ENCODE measurements at regions not wholly inside any gene's neighbourhood (a gene's known extent, or its start where the extent isn't known, plus 50 kb on each side); places are given as distances from the start of the nearest gene placed in this dataset.

DNA sequence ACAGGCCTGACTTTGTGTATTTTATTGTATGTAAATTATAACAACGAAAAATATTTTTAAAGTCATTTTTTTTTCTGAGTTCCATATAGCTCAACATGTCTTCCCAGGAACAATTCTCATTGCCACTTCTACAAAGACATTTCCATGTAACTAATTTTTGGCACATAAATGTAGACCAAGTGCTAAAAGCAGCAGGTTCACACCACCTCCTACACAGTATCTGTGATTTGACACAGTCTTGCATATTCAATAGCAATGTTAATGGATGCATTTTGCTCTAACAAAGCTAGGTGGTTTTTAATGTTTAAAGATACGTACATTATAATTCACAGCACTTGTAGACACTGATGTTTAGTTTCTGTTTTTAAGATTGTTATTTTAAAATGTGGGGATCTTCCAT lies 346.5 kb downstream of the GPAM start:
- POLR2A ChIA-PET (ENCODE audit: partially characterized antibody), result no interaction called here

DNA sequence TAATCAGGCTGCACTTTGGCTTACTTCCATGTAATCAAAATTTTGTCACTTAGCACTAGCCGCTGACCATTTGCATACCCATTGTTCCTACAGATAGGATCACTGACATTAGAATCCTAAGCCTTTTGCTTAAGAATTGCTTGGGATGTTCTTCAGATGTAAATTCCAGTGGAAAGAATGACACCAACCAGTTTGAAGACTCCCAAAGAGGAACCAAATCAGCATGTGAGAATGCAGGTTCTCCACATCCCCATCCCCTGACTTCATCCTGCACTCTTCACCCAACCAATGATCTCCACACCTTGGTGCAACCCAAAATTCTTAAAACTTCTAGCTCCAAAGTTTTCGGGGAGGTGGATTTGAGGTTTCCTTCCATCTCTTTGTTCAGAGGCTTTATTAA lies 345.6 kb downstream of the GPAM start:
- H3K4me1 Mint-ChIP-seq, result no peaks in the 10 kb centered on the region
- H3K27me3 ChIP-seq (ENCODE audit: insufficient read depth, low read length), result no peaks in the 10 kb centered on the region
- H3K27me3 Mint-ChIP-seq, result peaks cover 0 to 2% of the 10 kb centered on the region in 2 donors
- no peak overlapping the region for H3K4me3 ChIP-seq (ENCODE audit: low read length in 2 of 2)
- H3K36me3 ChIP-seq (ENCODE audit: insufficient read depth, low read length), result no peaks in the 10 kb centered on the region
- no peak for DNase-seq
- intact Hi-C loops (cut with micrococcal nuclease), result no loop called here
- ChIA-PET POLR2A (ENCODE audit: partially characterized antibody) (no interaction called here), CTCF (ENCODE audit: partially characterized antibody) (no interaction called here)
- H3K27ac ChIP-seq (ENCODE audit: low read depth, low read length), result no peak overlapping the region
- H3K4me1 ChIP-seq (ENCODE audit: insufficient read depth, low read length), result no peaks in the 10 kb centered on the region
- peaks cover 0 to 3% (median 0%) of the 10 kb centered on the region in 8 donors for H3K9me3 Mint-ChIP-seq
- H3K27ac Mint-ChIP-seq, result no peak overlapping the region
- H3K36me3 Mint-ChIP-seq, result no peaks in the 10 kb centered on the region
- no peaks in the 10 kb centered on the region for H3K9me3 ChIP-seq (ENCODE audit: control insufficient read depth in 1 of 2, low read length in 2 of 2)
- no peak overlapping the region for H3K4me3 Mint-ChIP-seq

More for the DNA sequence above, 346.5 kb downstream of the GPAM start:
- H3K9me3 Mint-ChIP-seq, result peaks cover 0 to 3% (median 0%) of the 10 kb centered on the region in 8 donors
- Histone ChIP-seq H3K27ac (ENCODE audit: low read depth, low read length) (no peak overlapping the region), H3K4me3 (ENCODE audit: low read length in 2 of 2) (no peak overlapping the region), H3K4me1 (ENCODE audit: insufficient read depth, low read length) (no peaks in the 10 kb centered on the region), H3K9me3 (ENCODE audit: control insufficient read depth in 1 of 2, low read length in 2 of 2) (no peaks in the 10 kb centered on the region), H3K36me3 (ENCODE audit: insufficient read depth, low read length) (no peaks in the 10 kb centered on the region), H3K27me3 (ENCODE audit: insufficient read depth, low read length) (no peaks in the 10 kb centered on the region)
- no peak overlapping the region for H3K4me3 Mint-ChIP-seq
- no peak for DNase-seq
- no peaks in the 10 kb centered on the region for H3K4me1 Mint-ChIP-seq
- CTCF ChIA-PET (ENCODE audit: partially characterized antibody), result interaction anchor here (1.0 kb wide), 1 partner anchor 27 kb away, joined by 3 read pairs; no protein-coding TSS in a partner anchor
- intact Hi-C loops (cut with micrococcal nuclease), result no loop called here
- no peaks in the 10 kb centered on the region for H3K36me3 Mint-ChIP-seq
- H3K27me3 Mint-ChIP-seq, result peaks cover 0 to 2% of the 10 kb centered on the region in 2 donors
- no peak overlapping the region for H3K27ac Mint-ChIP-seq

DNA sequence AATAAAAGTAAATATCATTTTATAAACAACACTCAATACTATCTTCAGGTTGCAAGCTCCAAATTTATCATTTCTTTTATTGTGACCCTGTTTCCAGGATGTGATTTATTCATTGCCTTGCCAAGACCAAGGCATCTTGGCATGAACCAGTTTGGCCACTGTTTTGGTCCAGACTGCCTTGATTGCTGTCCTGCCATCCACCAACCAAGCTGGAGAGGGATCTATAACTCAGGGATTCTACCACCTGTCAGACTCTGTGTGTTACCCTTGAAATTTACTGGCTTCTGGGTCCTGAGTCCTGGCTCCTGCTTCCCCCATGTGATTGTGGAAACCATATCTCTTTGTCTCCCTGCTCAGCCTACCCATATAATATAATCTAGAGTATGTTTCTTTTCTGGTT lies 343.0 kb downstream of the GPAM start:
- no peak overlapping the region for H3K27ac ChIP-seq (ENCODE audit: low read depth, low read length)
- Mint-ChIP-seq H3K36me3 (no peaks in the 10 kb centered on the region), H3K9me3 (peaks cover 0 to 4% (median 2%) of the 10 kb centered on the region in 8 donors), H3K27ac (no peak overlapping the region), H3K4me1 (no peaks in the 10 kb centered on the region), H3K27me3 (peaks cover 0 to 2% of the 10 kb centered on the region in 2 donors), H3K4me3 (no peak overlapping the region)
- DNase-seq, result no peak
- intact Hi-C loops (cut with micrococcal nuclease), result no loop called here
- H3K36me3 ChIP-seq (ENCODE audit: insufficient read depth, low read length), result no peaks in the 10 kb centered on the region
- H3K4me1 ChIP-seq (ENCODE audit: insufficient read depth, low read length), result no peaks in the 10 kb centered on the region
- H3K9me3 ChIP-seq (ENCODE audit: control insufficient read depth in 1 of 2, low read length in 2 of 2), result no peaks in the 10 kb centered on the region
- ChIA-PET POLR2A (ENCODE audit: partially characterized antibody) (no interaction called here), CTCF (ENCODE audit: partially characterized antibody) (no interaction called here)
- no peaks in the 10 kb centered on the region for H3K27me3 ChIP-seq (ENCODE audit: insufficient read depth, low read length)
- H3K4me3 ChIP-seq (ENCODE audit: low read length in 2 of 2), result no peak overlapping the region

DNA sequence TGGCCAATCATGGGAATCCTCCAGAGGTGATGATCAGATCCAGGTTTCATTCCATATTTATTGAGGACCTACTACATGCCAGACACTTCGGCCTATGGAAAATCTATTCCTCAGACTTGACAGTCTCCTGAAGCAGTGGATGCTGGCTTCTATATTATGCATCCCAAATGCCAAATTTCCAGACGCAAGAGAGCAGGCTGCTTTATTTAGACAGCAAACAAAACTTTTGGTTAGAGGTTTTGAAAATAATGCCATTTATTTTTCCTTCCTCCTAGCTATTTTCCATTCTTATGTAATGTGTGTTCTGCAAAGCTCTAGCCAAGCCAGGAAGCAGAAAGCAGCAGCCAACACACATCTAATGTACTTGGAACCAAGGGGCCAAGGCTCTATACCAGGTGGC lies 330.8 kb downstream of the GPAM start:
- no peak overlapping the region for H3K4me3 ChIP-seq (ENCODE audit: low read length in 2 of 2)
- H3K36me3 ChIP-seq (ENCODE audit: insufficient read depth, low read length), result no peaks in the 10 kb centered on the region
- Mint-ChIP-seq H3K9me3 (peaks cover 0 to 14% (median 6%) of the 10 kb centered on the region in 8 donors), H3K4me1 (no peaks in the 10 kb centered on the region), H3K36me3 (no peaks in the 10 kb centered on the region), H3K4me3 (no peak overlapping the region), H3K27me3 (no peaks in the 10 kb centered on the region), H3K27ac (no peak overlapping the region)
- POLR2A ChIA-PET (ENCODE audit: partially characterized antibody), result no interaction called here
- H3K27ac ChIP-seq (ENCODE audit: low read depth, low read length), result no peak overlapping the region
- no peaks in the 10 kb centered on the region for H3K4me1 ChIP-seq (ENCODE audit: insufficient read depth, low read length)
- H3K27me3 ChIP-seq (ENCODE audit: insufficient read depth, low read length), result no peaks in the 10 kb centered on the region
- intact Hi-C loops (cut with micrococcal nuclease), result no loop called here
- H3K9me3 ChIP-seq (ENCODE audit: control insufficient read depth in 1 of 2, low read length in 2 of 2), result no peaks in the 10 kb centered on the region
- CTCF ChIA-PET (ENCODE audit: partially characterized antibody), result no interaction called here
- DNase-seq, result no peak

DNA sequence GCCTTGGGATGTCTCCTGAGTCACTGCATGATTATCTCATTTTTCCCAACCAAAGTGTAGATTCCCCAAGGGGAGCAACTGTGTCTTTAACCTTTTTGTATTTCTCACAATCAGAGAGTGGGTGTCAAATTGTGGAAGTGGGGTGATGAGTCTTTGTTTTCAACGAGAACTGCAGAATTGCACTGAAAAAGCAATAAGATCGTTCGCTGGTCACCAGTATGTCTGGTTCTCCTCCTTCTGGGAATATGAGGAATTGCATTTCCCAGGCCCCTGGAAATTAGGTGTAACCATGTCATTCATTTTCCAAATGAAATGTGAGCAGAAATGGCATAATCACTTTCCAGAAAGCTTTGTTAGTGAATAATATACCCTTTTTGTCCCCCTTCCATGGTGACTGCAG lies 326.9 kb downstream of the GPAM start:
- no peak overlapping the region for H3K27ac ChIP-seq (ENCODE audit: low read depth, low read length)
- intact Hi-C loops (cut with micrococcal nuclease), result no loop called here
- CTCF ChIA-PET (ENCODE audit: partially characterized antibody), result no interaction called here
- Mint-ChIP-seq H3K36me3 (no peaks in the 10 kb centered on the region), H3K4me1 (no peaks in the 10 kb centered on the region), H3K27me3 (peaks cover 0 to 2% of the 10 kb centered on the region in 2 donors), H3K9me3 (peaks cover 0 to 3% (median 0%) of the 10 kb centered on the region in 8 donors), H3K4me3 (no peak overlapping the region), H3K27ac (no peak overlapping the region)
- no peaks in the 10 kb centered on the region for H3K4me1 ChIP-seq (ENCODE audit: insufficient read depth, low read length)
- no peaks in the 10 kb centered on the region for H3K36me3 ChIP-seq (ENCODE audit: insufficient read depth, low read length)
- no peaks in the 10 kb centered on the region for H3K9me3 ChIP-seq (ENCODE audit: control insufficient read depth in 1 of 2, low read length in 2 of 2)
- POLR2A ChIA-PET (ENCODE audit: partially characterized antibody), result no interaction called here
- no peaks in the 10 kb centered on the region for H3K27me3 ChIP-seq (ENCODE audit: insufficient read depth, low read length)
- H3K4me3 ChIP-seq (ENCODE audit: low read length in 2 of 2), result no peak overlapping the region
- DNase-seq, result no peak

DNA sequence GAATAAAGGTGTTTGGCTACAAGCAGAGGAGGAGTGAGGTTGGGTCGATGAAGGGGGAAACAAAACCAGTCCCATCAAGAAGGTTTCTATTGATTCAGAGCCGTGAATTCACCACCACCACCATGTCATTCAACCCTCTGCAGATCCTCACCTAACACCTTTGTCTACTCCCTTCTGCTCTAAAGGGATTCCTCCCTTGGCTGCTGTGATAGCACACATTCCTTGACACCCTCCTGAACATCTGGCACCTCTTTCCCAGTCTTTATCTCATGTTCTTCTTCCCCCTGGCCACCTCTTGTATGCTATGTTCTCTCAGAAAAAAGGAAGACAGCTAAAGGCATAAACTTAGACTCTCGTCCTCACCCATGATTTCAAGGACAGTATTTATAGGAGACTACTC lies 318.0 kb downstream of the GPAM start:
- Histone ChIP-seq H3K36me3 (ENCODE audit: insufficient read depth, low read length) (no peaks in the 10 kb centered on the region), H3K4me1 (ENCODE audit: insufficient read depth, low read length) (no peaks in the 10 kb centered on the region), H3K27me3 (ENCODE audit: insufficient read depth, low read length) (no peaks in the 10 kb centered on the region), H3K4me3 (ENCODE audit: low read length in 2 of 2) (no peak overlapping the region), H3K9me3 (ENCODE audit: control insufficient read depth in 1 of 2, low read length in 2 of 2) (no peaks in the 10 kb centered on the region), H3K27ac (ENCODE audit: low read depth, low read length) (no peak overlapping the region)
- H3K9me3 Mint-ChIP-seq, result peaks cover 0 to 4% (median under 1%) of the 10 kb centered on the region in 8 donors
- H3K4me3 Mint-ChIP-seq, result no peak overlapping the region
- no peaks in the 10 kb centered on the region for H3K36me3 Mint-ChIP-seq
- no peak for DNase-seq
- intact Hi-C loops (cut with micrococcal nuclease), result no loop called here
- ChIA-PET CTCF (ENCODE audit: partially characterized antibody) (no interaction called here), POLR2A (ENCODE audit: partially characterized antibody) (no interaction called here)
- peaks cover 0 to 2% of the 10 kb centered on the region in 2 donors for H3K27me3 Mint-ChIP-seq
- H3K27ac Mint-ChIP-seq, result no peak overlapping the region
- H3K4me1 Mint-ChIP-seq, result no peaks in the 10 kb centered on the region

DNA sequence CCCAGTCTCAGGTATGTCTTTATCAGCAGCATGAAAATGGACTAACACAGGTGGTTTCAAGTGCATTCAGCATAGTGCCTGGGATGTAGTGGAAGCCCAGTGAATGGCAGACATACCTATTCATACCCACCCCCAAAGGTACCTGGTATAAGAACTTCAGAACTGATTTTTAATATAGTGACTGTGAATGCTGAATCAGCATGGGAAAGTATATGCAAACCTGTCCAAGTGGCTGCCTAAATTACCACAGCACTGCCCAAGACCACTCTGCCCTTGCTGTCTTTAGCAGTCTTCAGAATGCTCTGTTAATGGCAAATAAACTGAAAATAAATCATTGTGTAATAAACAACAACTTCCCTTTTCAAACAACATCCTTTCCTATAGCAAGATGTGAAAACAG lies 312.1 kb downstream of the GPAM start:
- Mint-ChIP-seq H3K27me3 (peaks cover 0 to 2% of the 10 kb centered on the region in 2 donors), H3K4me1 (no peaks in the 10 kb centered on the region), H3K9me3 (peaks cover 0 to 5% (median under 1%) of the 10 kb centered on the region in 8 donors), H3K27ac (no peak overlapping the region), H3K4me3 (no peak overlapping the region), H3K36me3 (no peaks in the 10 kb centered on the region)
- Histone ChIP-seq H3K4me1 (ENCODE audit: insufficient read depth, low read length) (no peaks in the 10 kb centered on the region), H3K9me3 (ENCODE audit: control insufficient read depth in 1 of 2, low read length in 2 of 2) (no peaks in the 10 kb centered on the region), H3K4me3 (ENCODE audit: low read length in 2 of 2) (no peak overlapping the region), H3K27ac (ENCODE audit: low read depth, low read length) (no peak overlapping the region), H3K36me3 (ENCODE audit: insufficient read depth, low read length) (no peaks in the 10 kb centered on the region), H3K27me3 (ENCODE audit: insufficient read depth, low read length) (no peaks in the 10 kb centered on the region)
- DNase-seq, result no peak
- intact Hi-C loops (cut with micrococcal nuclease), result no loop called here
- ChIA-PET CTCF (ENCODE audit: partially characterized antibody) (no interaction called here), POLR2A (ENCODE audit: partially characterized antibody) (no interaction called here)

DNA sequence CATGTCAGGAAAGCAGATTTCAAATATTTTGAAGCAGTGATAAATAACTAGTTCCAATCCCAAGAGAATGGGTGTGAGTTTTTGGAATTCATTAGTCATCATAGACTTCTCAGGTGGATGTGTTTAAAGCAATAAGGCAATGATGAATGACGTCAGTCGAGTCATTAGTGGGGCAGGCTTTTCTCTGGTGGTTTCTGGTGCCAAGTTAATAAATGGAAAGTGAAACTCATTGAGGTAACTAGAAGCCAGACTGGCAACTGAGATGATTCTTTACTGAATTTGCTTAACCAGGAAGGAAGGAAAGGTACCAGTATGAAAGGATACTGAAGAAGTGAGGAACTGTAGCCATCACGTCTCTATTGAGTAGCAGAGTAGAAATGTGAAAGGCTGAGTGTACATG lies 311.0 kb downstream of the GPAM start:
- Mint-ChIP-seq H3K27ac (no peak overlapping the region), H3K27me3 (peaks cover 0 to 2% of the 10 kb centered on the region in 2 donors), H3K36me3 (no peaks in the 10 kb centered on the region), H3K4me3 (no peak overlapping the region), H3K4me1 (no peaks in the 10 kb centered on the region), H3K9me3 (peaks cover 0 to 5% (median 0%) of the 10 kb centered on the region in 8 donors)
- DNase-seq, result no peak
- H3K9me3 ChIP-seq (ENCODE audit: control insufficient read depth in 1 of 2, low read length in 2 of 2), result no peaks in the 10 kb centered on the region
- no peaks in the 10 kb centered on the region for H3K36me3 ChIP-seq (ENCODE audit: insufficient read depth, low read length)
- ChIA-PET POLR2A (ENCODE audit: partially characterized antibody) (no interaction called here), CTCF (ENCODE audit: partially characterized antibody) (no interaction called here)
- no peaks in the 10 kb centered on the region for H3K4me1 ChIP-seq (ENCODE audit: insufficient read depth, low read length)
- no peak overlapping the region for H3K27ac ChIP-seq (ENCODE audit: low read depth, low read length)
- no peak overlapping the region for H3K4me3 ChIP-seq (ENCODE audit: low read length in 2 of 2)
- intact Hi-C loops (cut with micrococcal nuclease), result no loop called here
- no peaks in the 10 kb centered on the region for H3K27me3 ChIP-seq (ENCODE audit: insufficient read depth, low read length)
